Lower leg skin (tissue), 3 donors: ENCODE measurements at regions not wholly inside any gene's neighbourhood (a gene's known extent, or its start where the extent isn't known, plus 50 kb on each side); places are given as distances from the start of the nearest gene placed in this dataset.

ENCODE experiments used
- CTCF ChIP-seq, 3 donors: fragments of 450-650 bp; IDR thresholded peaks; one replicate each; pipeline ENCODE4 v1.5.1; 2016; ENCODE audit warnings: antibody characterized with exemption in 3 of 3, mild to moderate bottlenecking in 3 of 3, moderate library complexity in 2 of 3
- POLR2A ChIP-seq, 2 donors: fragments of 450-650 bp; IDR thresholded peaks; one replicate each; pipeline ENCODE4 v1.6.1; 2016 to 2017; ENCODE audit warnings: antibody characterized with exemption in 2 of 2, mild to moderate bottlenecking in 1 of 2, moderate library complexity in 1 of 2

GRCh38 chr4:149175549-149175948 lies 640.1 kb downstream of the IQCM start:
- TF ChIP-seq CTCF (IDR thresholded peaks at IDR 0.05) (no peak), POLR2A (IDR thresholded peaks at IDR 0.05) (no peak)
